ENCODE measurements at regions not wholly inside any gene's neighbourhood (a gene's known extent, or its start where the extent isn't known, plus 50 kb on each side); places are given as distances from the start of the nearest gene placed in this dataset.

DNA sequence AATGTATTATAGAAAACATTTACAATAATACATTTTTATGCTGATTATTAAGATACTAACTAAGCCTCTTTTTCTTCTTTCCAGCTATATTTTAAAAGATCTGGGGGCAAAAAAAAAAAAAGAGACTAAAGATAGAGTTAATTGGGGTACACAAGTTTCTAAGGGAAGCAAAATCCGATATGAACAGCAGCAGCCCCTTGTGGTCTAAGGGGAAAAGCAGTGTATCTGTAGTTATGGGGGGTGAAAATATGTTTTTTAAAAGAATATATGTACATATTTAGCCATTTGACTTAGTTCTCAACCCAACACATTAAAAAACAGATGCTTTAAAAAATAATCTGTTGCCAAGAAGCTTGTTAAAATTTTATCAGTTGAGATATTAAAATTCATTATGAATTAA, 134.3 kb upstream of the POU5F2 start:
- ATAC-seq (ENCODE audit: low read depth) = no peak
- peaks cover 12% of the 10 kb centered on the region for H3K36me3 Mint-ChIP-seq
- no peaks in the 10 kb centered on the region for H3K9me3 Mint-ChIP-seq
- peaks cover 5% of the 10 kb centered on the region for H3K4me1 Mint-ChIP-seq
- no peak overlapping the region for H3K27ac Mint-ChIP-seq
- DNase-seq = no peak
- no peak overlapping the region for H3K4me3 Mint-ChIP-seq
- no peaks in the 10 kb centered on the region for H3K27me3 Mint-ChIP-seq
- POLR2A ChIA-PET = no interaction called here

DNA sequence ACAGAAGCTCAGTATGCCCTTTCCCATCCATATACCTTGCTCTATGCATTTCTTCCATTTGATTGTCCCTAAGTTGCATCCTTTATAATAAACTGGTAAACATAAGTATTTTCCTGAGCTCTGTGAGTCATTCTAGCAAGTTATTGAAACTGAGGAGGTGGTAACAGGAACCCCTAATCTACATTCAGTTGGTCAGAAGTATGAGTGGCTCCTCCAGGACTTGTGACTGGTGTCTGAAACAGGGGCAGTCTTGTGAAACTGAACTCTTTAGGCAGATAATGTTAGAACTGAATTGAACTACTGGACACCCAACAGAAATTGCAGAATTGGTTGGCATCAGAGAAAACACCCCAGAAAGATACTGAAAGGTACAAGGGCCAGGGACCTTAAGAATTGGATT, 133.1 kb upstream of the POU5F2 start:
- no peaks in the 10 kb centered on the region for H3K27me3 Mint-ChIP-seq
- ATAC-seq (ENCODE audit: low read depth) = no peak
- no peak overlapping the region for H3K4me3 Mint-ChIP-seq
- no peak for DNase-seq
- H3K27ac Mint-ChIP-seq = no peak overlapping the region
- peaks cover 5% of the 10 kb centered on the region for H3K4me1 Mint-ChIP-seq
- POLR2A ChIA-PET = interaction anchor here (0.5 kb wide), 1 partner anchor 251 kb away, joined by 3 read pairs; no protein-coding TSS in a partner anchor
- H3K36me3 Mint-ChIP-seq = peaks cover 12% of the 10 kb centered on the region
- H3K9me3 Mint-ChIP-seq = no peaks in the 10 kb centered on the region

DNA sequence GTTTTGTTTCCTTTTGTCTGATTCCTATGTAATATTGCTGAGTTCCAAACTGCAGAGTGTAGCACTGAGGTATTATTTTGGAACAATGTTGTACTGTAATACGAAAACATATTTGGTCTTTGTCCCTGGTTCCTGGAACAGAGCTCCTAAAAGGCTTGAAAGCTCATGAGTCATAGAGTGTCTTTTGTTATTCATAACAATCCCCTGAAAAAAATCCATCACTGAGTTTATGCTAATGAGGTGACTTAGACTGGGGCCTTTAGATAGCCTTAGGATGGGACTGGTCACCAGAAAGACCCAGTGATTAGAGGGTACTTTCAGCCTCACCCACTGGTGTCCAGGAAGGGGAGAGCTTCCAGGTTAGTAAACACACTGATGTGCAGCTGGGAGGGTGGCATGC, 132.7 kb upstream of the POU5F2 start:
- Mint-ChIP-seq H3K4me1 (peaks cover 5% of the 10 kb centered on the region), H3K4me3 (no peak overlapping the region), H3K27me3 (no peaks in the 10 kb centered on the region), H3K9me3 (no peaks in the 10 kb centered on the region), H3K27ac (no peak overlapping the region), H3K36me3 (peaks cover 8% of the 10 kb centered on the region)
- POLR2A ChIA-PET = interaction anchor here (0.5 kb wide), 1 partner anchor 251 kb away, joined by 3 read pairs; no protein-coding TSS in a partner anchor
- ATAC-seq (ENCODE audit: low read depth) (no peak), DNase-seq (no peak)

DNA sequence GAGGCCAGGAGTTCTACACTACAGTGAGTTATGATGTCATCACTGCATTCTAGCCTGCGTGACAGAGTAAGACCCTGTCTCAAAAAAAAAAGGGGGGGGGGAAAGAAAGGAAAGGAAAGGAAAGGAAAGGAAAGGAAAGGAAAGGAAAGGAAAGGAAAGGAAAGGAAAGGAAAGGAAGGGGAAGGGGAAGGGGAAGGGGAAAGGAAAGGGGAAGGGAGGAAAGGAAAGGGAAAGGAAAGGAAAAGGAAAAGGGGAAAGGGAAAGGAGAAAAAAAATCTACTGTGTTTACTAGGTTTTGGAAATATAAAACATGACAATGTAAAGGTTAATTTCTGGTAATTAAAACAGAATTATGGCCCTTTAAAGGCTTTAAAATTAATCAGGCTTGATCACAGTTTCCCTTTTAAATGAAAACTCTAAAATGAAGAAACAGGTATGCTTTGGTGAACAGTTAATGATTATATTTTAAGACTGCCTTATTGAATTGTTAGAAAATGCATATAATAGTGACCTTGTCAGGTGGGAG, 131.9 kb upstream of the POU5F2 start:
- POLR2A ChIA-PET = no interaction called here
- no peak overlapping the region for H3K27ac Mint-ChIP-seq

DNA sequence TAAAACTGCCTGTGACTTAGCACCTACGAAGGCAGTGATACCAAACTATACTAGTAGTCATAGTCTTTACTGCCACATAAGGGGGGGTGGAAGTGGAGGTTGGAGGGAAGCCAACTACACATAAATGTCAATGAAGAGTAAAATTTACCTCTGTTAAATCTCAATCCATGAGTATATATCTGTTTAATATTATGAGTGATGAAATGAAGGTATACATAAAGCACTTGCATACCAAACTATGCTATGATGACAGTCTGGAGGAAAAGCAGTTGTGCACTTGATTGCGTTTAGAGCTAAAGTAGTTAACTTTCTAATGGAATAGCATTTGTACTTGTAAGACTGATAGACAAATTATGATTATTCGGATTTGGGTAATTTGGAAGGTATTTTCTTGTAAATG, 129.2 kb upstream of the POU5F2 start:
- H3K27ac Mint-ChIP-seq = no peak overlapping the region
- ATAC-seq (ENCODE audit: low read depth) (no peak), DNase-seq (no peak)
- no peaks in the 10 kb centered on the region for H3K9me3 Mint-ChIP-seq
- POLR2A ChIA-PET = no interaction called here
- H3K4me3 Mint-ChIP-seq = no peak overlapping the region
- peaks cover 3% of the 10 kb centered on the region for H3K36me3 Mint-ChIP-seq
- peaks cover 5% of the 10 kb centered on the region for H3K4me1 Mint-ChIP-seq
- no peaks in the 10 kb centered on the region for H3K27me3 Mint-ChIP-seq

More for the DNA sequence above, 131.9 kb upstream of the POU5F2 start:
- Mint-ChIP-seq H3K9me3 (no peaks in the 10 kb centered on the region), H3K36me3 (peaks cover 7% of the 10 kb centered on the region), H3K4me1 (peaks cover 5% of the 10 kb centered on the region), H3K27me3 (no peaks in the 10 kb centered on the region), H3K4me3 (no peak overlapping the region)
- ATAC-seq (ENCODE audit: low read depth) (no peak), DNase-seq (no peak)

DNA sequence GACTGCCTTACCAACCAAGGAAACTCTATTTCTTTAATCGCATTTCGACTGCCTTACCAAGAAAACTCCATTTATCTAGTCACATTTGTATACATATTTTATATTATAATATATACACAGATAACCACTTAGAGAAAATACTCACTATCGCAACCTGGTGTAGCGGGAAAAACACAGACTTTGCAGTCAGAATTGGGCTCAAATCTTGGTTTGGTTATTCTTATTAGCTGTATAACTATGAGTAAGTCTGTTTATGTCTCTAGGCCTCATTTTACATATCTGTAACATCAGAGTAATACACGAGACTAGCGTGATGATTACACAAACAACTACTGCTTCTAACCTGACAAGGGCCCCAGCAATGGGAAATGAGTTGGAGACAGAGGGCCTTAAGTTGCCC, 127.5 kb upstream of the POU5F2 start:
- ATAC-seq (ENCODE audit: low read depth) (no peak), DNase-seq (no peak)
- H3K36me3 Mint-ChIP-seq = no peaks in the 10 kb centered on the region
- no peak overlapping the region for H3K4me3 Mint-ChIP-seq
- POLR2A ChIA-PET = no interaction called here
- H3K9me3 Mint-ChIP-seq = no peaks in the 10 kb centered on the region
- no peaks in the 10 kb centered on the region for H3K27me3 Mint-ChIP-seq
- H3K4me1 Mint-ChIP-seq = peaks cover 3% of the 10 kb centered on the region
- no peak overlapping the region for H3K27ac Mint-ChIP-seq

DNA sequence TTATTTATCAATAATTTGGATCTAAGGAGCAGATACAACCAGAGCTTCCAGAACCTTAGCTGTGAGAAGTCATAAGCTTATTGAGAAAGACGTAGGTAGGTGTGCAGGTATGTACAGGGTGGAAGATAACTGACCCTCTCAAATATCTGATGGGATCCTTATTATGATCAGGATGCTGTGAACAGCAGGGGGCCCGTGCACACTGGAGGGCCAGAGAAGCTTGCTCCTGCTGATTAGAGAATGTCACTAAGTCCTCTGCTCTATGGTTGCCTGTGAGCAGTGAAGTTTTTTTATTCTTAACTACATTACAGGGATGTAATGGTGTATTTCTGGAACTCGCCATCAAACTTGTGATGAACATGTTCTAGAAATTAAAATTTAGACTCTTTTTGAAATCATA, 108.9 kb upstream of the POU5F2 start:
- Mint-ChIP-seq H3K36me3 (peaks cover 8% of the 10 kb centered on the region), H3K4me1 (no peaks in the 10 kb centered on the region), H3K27me3 (no peaks in the 10 kb centered on the region), H3K9me3 (peaks cover 8% of the 10 kb centered on the region), H3K4me3 (no peak overlapping the region), H3K27ac (no peak overlapping the region)
- ATAC-seq (ENCODE audit: low read depth) = no peak
- DNase-seq = no peak
- POLR2A ChIA-PET = no interaction called here

DNA sequence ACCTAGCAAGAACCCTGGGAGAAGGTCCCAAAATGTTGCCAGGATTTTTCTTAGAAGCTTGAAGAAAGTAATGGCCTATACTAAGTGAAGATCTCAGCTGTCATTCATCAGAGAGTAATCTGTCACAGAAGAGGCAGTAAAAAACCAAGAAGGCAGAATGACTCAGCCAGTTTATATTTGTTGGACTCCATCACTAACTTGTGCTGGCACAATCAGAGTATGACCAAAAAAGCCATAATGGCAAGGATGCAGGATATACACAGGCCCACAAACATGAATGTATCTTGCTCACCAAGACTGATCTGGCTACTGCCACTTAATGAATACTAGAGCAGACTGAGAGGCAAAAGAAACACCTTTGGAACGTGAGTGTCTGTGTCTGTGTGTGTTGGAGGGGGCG, 104.0 kb upstream of the POU5F2 start:
- POLR2A ChIA-PET = no interaction called here
- H3K9me3 Mint-ChIP-seq = peaks cover 12% of the 10 kb centered on the region
- no peak for DNase-seq
- H3K4me1 Mint-ChIP-seq = no peaks in the 10 kb centered on the region
- no peaks in the 10 kb centered on the region for H3K27me3 Mint-ChIP-seq
- no peak for ATAC-seq (ENCODE audit: low read depth)
- H3K36me3 Mint-ChIP-seq = peaks cover 24% of the 10 kb centered on the region
- no peak overlapping the region for H3K27ac Mint-ChIP-seq
- no peak overlapping the region for H3K4me3 Mint-ChIP-seq

DNA sequence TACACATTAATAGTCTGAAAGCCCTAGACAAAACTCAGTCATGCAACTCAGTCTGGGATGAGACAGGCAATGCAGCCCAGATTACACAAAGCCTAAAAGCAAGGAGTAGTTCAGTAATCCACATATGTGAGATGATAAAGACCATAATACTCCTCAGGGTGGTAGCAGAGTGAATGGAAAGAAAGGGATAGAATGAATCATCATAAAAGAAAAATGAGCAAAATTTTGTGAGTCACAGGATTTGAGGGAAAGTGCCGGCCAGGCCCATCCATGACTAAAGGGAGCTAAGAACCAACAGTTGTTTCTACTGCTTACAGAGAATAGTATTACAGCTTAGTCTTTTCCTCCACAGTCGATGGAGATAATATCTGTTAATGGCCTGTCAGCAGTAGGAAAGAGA, 90.0 kb upstream of the POU5F2 start:
- peaks cover 10% of the 10 kb centered on the region for H3K9me3 Mint-ChIP-seq
- H3K4me3 Mint-ChIP-seq = no peak overlapping the region
- H3K36me3 Mint-ChIP-seq = peaks cover 15% of the 10 kb centered on the region
- H3K27ac Mint-ChIP-seq = no peak overlapping the region
- DNase-seq (no peak), ATAC-seq (ENCODE audit: low read depth) (no peak)
- H3K4me1 Mint-ChIP-seq = no peaks in the 10 kb centered on the region
- POLR2A ChIA-PET = no interaction called here
- H3K27me3 Mint-ChIP-seq = no peaks in the 10 kb centered on the region

DNA sequence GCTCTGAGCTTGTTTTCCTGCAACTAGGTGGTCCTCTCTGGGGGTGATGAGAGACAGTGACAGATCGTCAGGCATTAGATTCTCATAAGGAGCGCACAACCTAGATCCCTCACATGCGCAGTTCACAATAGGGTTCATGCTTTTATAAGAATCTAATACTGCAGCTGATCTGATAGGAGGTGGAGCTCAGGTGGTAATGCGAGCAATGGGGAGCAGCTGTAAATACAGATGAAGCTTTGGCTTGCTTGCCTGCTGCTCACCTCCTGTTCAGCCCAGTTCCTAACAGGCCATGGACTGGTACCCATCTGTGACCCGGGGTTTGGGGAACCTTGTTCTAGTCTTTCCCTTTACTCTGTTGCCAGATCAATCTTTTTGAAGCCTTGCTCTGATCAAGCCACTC, 89.5 kb upstream of the POU5F2 start:
- H3K9me3 Mint-ChIP-seq = peaks cover 12% of the 10 kb centered on the region

DNA sequence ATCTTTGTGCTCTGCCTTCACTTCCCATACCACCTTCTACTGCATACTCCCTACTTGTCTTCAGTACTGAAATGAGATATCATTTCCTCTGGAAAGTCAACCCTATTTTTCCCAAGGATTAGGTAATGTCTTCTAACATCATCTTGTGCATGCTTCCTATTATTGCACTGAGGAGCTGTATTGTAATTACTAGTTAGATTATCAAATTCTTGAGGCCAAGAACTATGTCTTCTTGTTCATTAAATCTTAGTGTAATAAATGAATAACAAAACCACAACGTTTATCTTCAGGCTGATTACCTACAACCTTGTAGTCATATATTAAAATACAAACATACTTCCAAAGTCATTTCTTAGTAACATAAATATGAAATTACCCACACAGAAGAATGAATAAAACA, 87.9 kb upstream of the POU5F2 start:
- no peak for ATAC-seq (ENCODE audit: low read depth)
- H3K36me3 Mint-ChIP-seq = peaks cover 18% of the 10 kb centered on the region

More for the DNA sequence above, 89.5 kb upstream of the POU5F2 start:
- DNase-seq = no peak
- POLR2A ChIA-PET = no interaction called here
- Mint-ChIP-seq H3K36me3 (peaks cover 15% of the 10 kb centered on the region), H3K4me1 (no peaks in the 10 kb centered on the region), H3K4me3 (no peak overlapping the region), H3K27me3 (no peaks in the 10 kb centered on the region), H3K27ac (no peak overlapping the region)
- ATAC-seq (ENCODE audit: low read depth) = no peak

DNA sequence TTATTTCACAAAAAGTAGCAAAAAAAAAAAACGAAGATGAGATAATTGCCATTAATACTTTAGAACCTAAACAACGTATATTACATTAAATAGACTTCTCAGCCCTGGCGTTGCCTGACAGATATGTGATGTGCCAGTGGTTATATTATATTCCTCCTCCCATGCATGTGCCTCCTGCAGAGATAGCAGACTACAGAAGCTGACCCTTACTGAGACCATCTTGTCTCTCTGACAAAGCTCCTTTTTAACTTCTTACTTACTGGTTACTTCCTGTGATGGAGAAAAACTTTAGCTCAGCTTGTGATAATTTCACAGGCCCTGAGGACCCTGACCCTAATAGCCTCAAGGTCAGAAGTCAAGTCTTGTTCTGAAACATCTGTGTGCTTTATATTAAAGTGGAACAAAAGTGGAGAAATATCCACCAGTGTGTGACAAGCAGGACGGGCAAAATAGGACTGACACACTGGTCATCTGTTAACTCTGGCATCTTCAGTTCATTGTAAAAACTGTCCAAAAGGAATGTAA, 80.6 kb upstream of the POU5F2 start:
- POLR2A ChIA-PET = no interaction called here
- Mint-ChIP-seq H3K27ac (no peak overlapping the region), H3K4me1 (no peaks in the 10 kb centered on the region)

More for the DNA sequence above, 87.9 kb upstream of the POU5F2 start:
- H3K27ac Mint-ChIP-seq = no peak overlapping the region
- POLR2A ChIA-PET = no interaction called here
- no peaks in the 10 kb centered on the region for H3K4me1 Mint-ChIP-seq
- peaks cover 12% of the 10 kb centered on the region for H3K9me3 Mint-ChIP-seq
- no peaks in the 10 kb centered on the region for H3K27me3 Mint-ChIP-seq
- DNase-seq = no peak
- H3K4me3 Mint-ChIP-seq = no peak overlapping the region

DNA sequence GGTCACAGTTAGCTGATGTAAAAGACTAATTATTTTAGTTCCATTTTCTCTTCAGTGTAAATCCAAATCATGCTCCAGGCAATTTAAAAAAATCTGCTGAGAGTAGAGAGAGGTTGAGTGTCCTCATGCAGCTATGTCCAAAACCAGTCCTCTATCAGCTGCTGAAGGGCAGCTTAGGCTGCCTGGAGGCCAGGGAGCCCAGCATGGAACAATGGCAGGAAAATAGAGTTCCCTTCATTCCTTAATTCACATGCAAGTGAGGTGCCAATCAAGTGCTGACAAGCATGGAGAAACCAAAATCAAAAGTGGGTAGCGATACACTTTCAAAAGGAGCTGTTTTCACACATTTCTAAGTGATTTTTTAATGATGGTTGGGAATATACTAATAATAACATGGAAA, 78.3 kb upstream of the POU5F2 start:
- Mint-ChIP-seq H3K27me3 (no peaks in the 10 kb centered on the region), H3K36me3 (peaks cover 10% of the 10 kb centered on the region)
- POLR2A ChIA-PET = no interaction called here

More for the DNA sequence above, 80.6 kb upstream of the POU5F2 start:
- Mint-ChIP-seq H3K9me3 (peaks cover 3% of the 10 kb centered on the region), H3K4me3 (no peak overlapping the region), H3K36me3 (peaks cover 11% of the 10 kb centered on the region), H3K27me3 (no peaks in the 10 kb centered on the region)
- no peak for DNase-seq
- ATAC-seq (ENCODE audit: low read depth) = no peak

DNA sequence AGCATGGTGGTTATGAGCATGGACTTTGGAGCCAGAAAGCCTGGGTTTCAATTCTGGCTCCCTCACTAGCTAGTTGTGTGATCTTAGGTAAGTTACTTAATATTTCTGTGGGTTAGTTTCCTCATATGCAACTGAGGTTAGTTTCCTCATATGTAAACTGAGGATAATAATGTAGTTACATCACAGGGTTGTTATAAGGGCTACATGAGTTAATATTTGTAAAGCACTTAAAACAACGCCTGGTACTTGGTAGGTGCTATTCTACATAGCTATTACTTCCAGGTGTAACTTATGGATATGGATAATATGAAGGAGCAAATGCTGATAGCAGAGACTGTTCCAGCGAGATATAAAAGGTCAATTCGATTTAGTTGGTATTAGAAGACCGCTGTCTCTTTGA, 69.4 kb upstream of the POU5F2 start:
- no peak overlapping the region for H3K27ac Mint-ChIP-seq
- H3K4me1 Mint-ChIP-seq = no peaks in the 10 kb centered on the region
- POLR2A ChIA-PET = no interaction called here
- peaks cover 3% of the 10 kb centered on the region for H3K36me3 Mint-ChIP-seq
- ATAC-seq (ENCODE audit: low read depth) = no peak
- H3K4me3 Mint-ChIP-seq = no peak overlapping the region
- H3K9me3 Mint-ChIP-seq = no peaks in the 10 kb centered on the region
- H3K27me3 Mint-ChIP-seq = no peaks in the 10 kb centered on the region
- DNase-seq = no peak

More for the DNA sequence above, 78.3 kb upstream of the POU5F2 start:
- no peak overlapping the region for H3K4me3 Mint-ChIP-seq
- no peaks in the 10 kb centered on the region for H3K4me1 Mint-ChIP-seq
- peaks cover 2% of the 10 kb centered on the region for H3K9me3 Mint-ChIP-seq
- DNase-seq = no peak
- no peak overlapping the region for H3K27ac Mint-ChIP-seq
- ATAC-seq (ENCODE audit: low read depth) = no peak

DNA sequence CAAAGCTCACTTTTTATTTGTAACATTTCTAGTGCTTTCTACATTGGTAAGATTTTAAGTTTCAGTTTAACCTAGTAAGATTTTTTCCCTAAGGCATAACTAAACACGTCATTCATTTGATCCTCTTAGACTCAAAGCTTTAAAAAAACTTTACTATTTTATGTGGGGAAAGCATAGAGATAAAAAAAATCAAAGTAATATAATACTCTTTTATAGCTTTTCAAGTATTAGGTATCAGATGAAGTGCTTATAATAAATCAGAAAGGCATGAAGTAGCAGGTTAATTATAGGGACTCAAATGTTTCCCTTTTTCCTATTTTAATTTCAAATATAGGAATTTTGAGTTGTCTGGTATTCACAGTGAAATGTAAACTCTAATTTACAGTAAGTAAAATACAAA, 68.0 kb upstream of the POU5F2 start:
- H3K27me3 Mint-ChIP-seq = no peaks in the 10 kb centered on the region
- no peak overlapping the region for H3K27ac Mint-ChIP-seq
- H3K9me3 Mint-ChIP-seq = no peaks in the 10 kb centered on the region
- DNase-seq = no peak
- POLR2A ChIA-PET = no interaction called here
- H3K36me3 Mint-ChIP-seq = peaks cover under 1% of the 10 kb centered on the region
- H3K4me1 Mint-ChIP-seq = no peaks in the 10 kb centered on the region
- ATAC-seq (ENCODE audit: low read depth) = no peak
- no peak overlapping the region for H3K4me3 Mint-ChIP-seq

Data from activated naive CD8-positive, alpha-beta T cell treated with anti-CD3 and anti-CD28 coated beads, Interleukin-2, amount 10 ng/mL, durations not matched to agents 7 days and 5 days (primary cell).